Activated CD8-positive, alpha-beta T cell treated with anti-CD3 and anti-CD28 coated beads for 36 hours (primary cell): ENCODE measurements at regions not wholly inside any gene's neighbourhood (a gene's known extent, or its start where the extent isn't known, plus 50 kb on each side); places are given as distances from the start of the nearest gene placed in this dataset.

Experiments used
- ATAC-seq: fragments of 200-7000 bp; cut with Tn5 transposase; one replicate; pipeline ENCODE4 v1.10.0; 2021; ENCODE audit warnings: mild to moderate bottlenecking, moderate library complexity
- CTCF ChIA-PET: fragments of 350-600 bp; sonication (Branson Sonifier 250); formaldehyde crosslinking; loops from one replicate; lab custom pipeline; 2021; ENCODE audit warnings: antibody characterized with exemption; lab: Charles Lee
- POLR2A ChIA-PET: fragments of 350-600 bp; sonication (Branson Sonifier 250); formaldehyde crosslinking; loops from one replicate; lab custom pipeline; 2021; ENCODE audit warnings: antibody characterized with exemption; lab: Charles Lee
- DNase-seq: peaks from one replicate; pipeline ENCODE4 v3.0.0-alpha.2; 2020
- H3K27ac Mint-ChIP-seq: one replicate; pipeline ENCODE4 v1.8.0; 2021; ENCODE audit warnings: mild to moderate bottlenecking, mixed read lengths
- H3K27me3 Mint-ChIP-seq: one replicate; pipeline ENCODE4 v1.8.0; 2021; ENCODE audit warnings: mixed read lengths
- H3K36me3 Mint-ChIP-seq: one replicate; pipeline ENCODE4 v1.8.0; 2021; ENCODE audit warnings: low read depth, mixed read lengths
- H3K4me1 Mint-ChIP-seq: one replicate; pipeline ENCODE4 v1.8.0; 2021; ENCODE audit warnings: low read depth, mixed read lengths
- H3K4me3 Mint-ChIP-seq: one replicate; pipeline ENCODE4 v1.8.0; 2021; ENCODE audit warnings: mild to moderate bottlenecking, moderate library complexity, mixed read lengths
- H3K9me3 Mint-ChIP-seq: one replicate; pipeline ENCODE4 v1.8.0; 2021; ENCODE audit warnings: mixed read lengths
- intact Hi-C: fragments of 100-400 bp; cut with micrococcal nuclease; formaldehyde crosslinking; loops from one replicate; pipeline ENCODE4 v1.10.0; 2022
- TF ChIP-seq, protein P1 (sequence below): fragments of 200-600 bp; IDR thresholded peaks from one replicate; pipeline ENCODE4 v1.8.0; 2022; ENCODE audit warnings: antibody characterized with exemption, mild to moderate bottlenecking

DNA sequence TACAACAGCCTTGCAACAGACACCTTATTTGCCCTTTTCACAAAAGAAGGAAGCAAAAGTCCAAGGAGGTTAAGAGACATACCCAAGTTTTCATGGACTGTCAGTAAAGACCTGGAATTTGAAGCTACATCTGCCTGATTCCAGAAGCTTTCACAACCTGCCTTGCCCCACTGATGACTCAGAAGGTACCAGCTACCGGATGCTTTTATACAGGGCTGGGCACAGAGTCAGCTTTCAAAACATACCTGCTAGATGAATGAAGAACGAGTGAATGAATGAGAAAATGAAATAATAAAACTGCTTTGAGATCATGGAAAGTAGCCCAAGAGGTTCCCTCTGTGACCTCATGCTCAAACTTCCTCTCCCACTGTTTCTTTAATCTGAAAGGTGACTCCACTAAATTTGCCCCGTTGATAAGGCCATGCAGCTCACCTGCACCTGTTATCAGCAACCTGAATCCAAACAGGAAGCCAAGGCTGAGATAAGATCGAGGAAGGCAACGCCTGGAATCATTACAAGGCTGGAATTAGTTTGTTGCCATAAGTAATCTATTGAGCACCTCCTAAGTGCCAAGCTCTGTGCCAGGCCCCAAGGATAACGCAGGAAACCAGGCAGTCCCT, 151.5 kb downstream of the WDR11 start:
- no peak for ATAC-seq
- Mint-ChIP-seq H3K4me1 (no peaks in the 10 kb centered on the region), H3K36me3 (no peaks in the 10 kb centered on the region), H3K27me3 (no peaks in the 10 kb centered on the region), H3K27ac (no peak overlapping the region), H3K9me3 (peaks cover 20% of the 10 kb centered on the region), H3K4me3 (no peak overlapping the region)
- ChIA-PET CTCF (no interaction called here), POLR2A (no interaction called here)
- TF ChIP-seq, protein P1, sequence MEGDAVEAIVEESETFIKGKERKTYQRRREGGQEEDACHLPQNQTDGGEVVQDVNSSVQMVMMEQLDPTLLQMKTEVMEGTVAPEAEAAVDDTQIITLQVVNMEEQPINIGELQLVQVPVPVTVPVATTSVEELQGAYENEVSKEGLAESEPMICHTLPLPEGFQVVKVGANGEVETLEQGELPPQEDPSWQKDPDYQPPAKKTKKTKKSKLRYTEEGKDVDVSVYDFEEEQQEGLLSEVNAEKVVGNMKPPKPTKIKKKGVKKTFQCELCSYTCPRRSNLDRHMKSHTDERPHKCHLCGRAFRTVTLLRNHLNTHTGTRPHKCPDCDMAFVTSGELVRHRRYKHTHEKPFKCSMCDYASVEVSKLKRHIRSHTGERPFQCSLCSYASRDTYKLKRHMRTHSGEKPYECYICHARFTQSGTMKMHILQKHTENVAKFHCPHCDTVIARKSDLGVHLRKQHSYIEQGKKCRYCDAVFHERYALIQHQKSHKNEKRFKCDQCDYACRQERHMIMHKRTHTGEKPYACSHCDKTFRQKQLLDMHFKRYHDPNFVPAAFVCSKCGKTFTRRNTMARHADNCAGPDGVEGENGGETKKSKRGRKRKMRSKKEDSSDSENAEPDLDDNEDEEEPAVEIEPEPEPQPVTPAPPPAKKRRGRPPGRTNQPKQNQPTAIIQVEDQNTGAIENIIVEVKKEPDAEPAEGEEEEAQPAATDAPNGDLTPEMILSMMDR, result no peak
- intact Hi-C loops, result no loop called here
- DNase-seq, result no peak

DNA sequence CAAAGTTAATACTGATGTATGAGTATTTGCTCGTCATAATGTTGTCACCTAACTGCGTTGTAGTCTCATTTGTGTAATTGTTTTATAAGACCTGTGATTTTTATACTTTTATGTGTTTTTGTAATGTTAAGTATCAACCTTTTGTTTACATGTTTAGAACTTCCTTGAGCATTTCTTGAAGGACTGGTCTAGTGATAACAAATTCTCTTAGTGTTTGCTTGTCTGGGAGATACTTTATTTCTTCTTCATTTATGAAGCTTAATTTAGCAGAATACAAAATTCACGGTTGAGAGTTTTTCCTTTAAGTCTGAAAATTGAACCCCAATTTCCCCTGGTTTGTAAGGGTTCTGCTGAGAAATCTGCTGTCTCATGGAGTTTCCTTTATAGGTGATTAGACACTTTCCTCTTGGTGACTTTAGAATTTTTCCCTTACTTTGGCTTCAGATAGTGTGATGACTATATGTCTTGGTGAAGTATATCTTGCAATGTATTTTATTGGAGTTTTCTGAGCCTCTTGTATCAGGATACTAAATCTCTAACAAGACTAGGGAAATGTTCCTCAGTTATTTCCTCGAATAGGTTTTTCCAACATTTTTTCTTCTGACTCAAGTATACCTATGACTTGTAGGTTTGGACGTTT, 154.9 kb downstream of the WDR11 start:
- ChIA-PET POLR2A (no interaction called here), CTCF (no interaction called here)
- Mint-ChIP-seq H3K27ac (no peak overlapping the region), H3K4me1 (no peaks in the 10 kb centered on the region), H3K4me3 (no peak overlapping the region), H3K27me3 (no peaks in the 10 kb centered on the region), H3K36me3 (no peaks in the 10 kb centered on the region), H3K9me3 (peaks cover 21% of the 10 kb centered on the region)
- intact Hi-C loops, result no loop called here
- TF ChIP-seq, protein P1, result no peak
- no peak for ATAC-seq
- DNase-seq, result no peak

DNA sequence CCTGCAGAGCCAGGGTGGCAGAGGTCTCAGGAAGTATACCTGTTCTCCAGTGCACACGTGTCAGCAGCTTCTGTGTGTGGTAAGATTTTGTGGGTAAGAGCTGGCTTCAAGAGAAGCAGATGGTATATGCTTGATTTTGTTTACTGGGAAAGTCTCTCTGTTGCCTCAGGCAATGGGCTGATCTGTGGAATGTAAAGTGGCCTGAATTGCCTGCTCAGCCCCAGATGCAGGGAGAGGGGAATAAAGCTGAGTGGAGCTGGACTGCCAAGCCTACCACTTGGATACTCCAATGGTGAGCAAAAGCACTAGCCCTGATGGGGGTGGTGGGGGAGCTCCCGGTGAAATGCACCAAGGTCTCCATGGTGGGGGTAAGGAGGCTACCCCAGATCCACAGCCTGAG, 156.1 kb downstream of the WDR11 start:
- ATAC-seq (no peak), DNase-seq (no peak)
- Mint-ChIP-seq H3K27ac (no peak overlapping the region), H3K9me3 (peaks cover 22% of the 10 kb centered on the region), H3K4me3 (no peak overlapping the region), H3K27me3 (peaks cover 1% of the 10 kb centered on the region), H3K36me3 (no peaks in the 10 kb centered on the region), H3K4me1 (no peaks in the 10 kb centered on the region)
- TF ChIP-seq, protein P1, result no peak
- POLR2A ChIA-PET, result no interaction called here
- CTCF ChIA-PET, result no interaction called here
- intact Hi-C loops, result no loop called here

DNA sequence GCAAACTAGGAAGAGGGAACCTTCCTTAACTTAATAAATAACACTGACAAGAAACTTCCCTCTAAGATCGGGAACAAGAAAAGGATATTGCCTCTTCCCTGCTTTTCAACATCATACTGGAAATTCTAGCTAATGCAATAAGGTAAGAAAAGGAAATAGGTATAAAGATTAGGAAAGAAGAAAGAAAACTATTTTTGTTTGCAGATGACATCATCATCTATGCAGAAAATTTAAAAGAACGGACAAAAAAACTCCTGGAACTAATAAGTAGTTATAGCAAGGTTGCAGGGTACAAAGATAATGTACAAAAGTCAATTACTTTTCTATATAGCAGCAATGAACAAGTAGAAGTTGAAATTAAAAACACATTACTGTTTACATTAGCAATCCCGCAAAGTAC, 164.8 kb downstream of the WDR11 start:
- TF ChIP-seq, protein P1, result no peak
- POLR2A ChIA-PET, result no interaction called here
- DNase-seq (no peak), ATAC-seq (no peak)
- Mint-ChIP-seq H3K9me3 (peaks cover 4% of the 10 kb centered on the region), H3K27me3 (peaks cover 1% of the 10 kb centered on the region), H3K36me3 (no peaks in the 10 kb centered on the region), H3K4me3 (no peak overlapping the region), H3K27ac (no peak overlapping the region), H3K4me1 (no peaks in the 10 kb centered on the region)
- intact Hi-C loops, result no loop called here
- CTCF ChIA-PET, result no interaction called here

DNA sequence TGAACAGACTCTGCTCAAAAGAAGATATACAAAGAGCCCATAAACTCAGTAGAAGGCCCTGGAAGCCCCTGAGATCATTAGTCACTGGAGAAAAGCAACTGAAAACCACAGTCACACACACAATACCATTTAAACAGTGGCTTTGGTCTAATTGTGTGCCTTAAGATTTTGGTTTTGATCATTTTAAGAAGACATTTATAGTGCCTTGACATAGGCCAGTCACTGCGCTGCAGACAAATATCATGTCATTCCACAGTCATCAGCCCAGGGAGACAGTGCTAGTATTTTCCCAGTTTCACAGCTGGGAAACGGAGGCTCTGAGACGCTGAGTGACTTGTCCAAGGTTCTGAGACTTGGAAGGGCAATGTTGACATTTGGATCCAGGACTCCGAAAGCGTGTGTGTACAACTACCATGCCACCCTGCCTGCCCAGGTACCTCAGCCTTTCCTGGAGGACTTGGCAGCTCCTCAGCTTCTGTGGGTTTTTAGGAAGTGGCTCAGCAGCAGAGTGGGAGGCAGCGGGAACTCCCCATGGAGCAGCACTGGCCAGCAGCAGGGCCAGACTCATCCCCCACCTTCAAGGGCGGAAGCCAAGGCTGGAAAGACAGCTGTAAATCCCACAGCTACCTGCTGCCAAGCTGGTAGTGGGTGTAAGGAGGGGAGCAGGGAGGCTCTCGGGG, 173.9 kb downstream of the WDR11 start:
- intact Hi-C loops, result no loop called here
- ATAC-seq (no peak), DNase-seq (no peak)
- Mint-ChIP-seq H3K9me3 (no peaks in the 10 kb centered on the region), H3K36me3 (no peaks in the 10 kb centered on the region), H3K27ac (no peak overlapping the region), H3K27me3 (peaks cover 7% of the 10 kb centered on the region), H3K4me3 (no peak overlapping the region), H3K4me1 (no peaks in the 10 kb centered on the region)
- CTCF ChIA-PET, result no interaction called here
- POLR2A ChIA-PET, result no interaction called here
- TF ChIP-seq, protein P1, result no peak
